Endodermal cell (in vitro differentiated cells): ENCODE measurements at regions not wholly inside any gene's neighbourhood (a gene's known extent, or its start where the extent isn't known, plus 50 kb on each side); places are given as distances from the start of the nearest gene placed in this dataset.

ENCODE experiments used
- DNase-seq: peaks from one replicate; pipeline ENCODE4 v3.0.0-alpha.2; 2017
- H3K27ac ChIP-seq: 2 replicates; pipeline ENCODE4 v1.5.1; 2013; ENCODE audit warnings: mild to moderate bottlenecking, low read depth, low read length, moderate library complexity
- H3K27me3 ChIP-seq: 2 replicates; pipeline ENCODE4 v1.6.1; 2013; ENCODE audit warnings: mild to moderate bottlenecking, low read length, moderate library complexity; ENCODE audit not compliant: insufficient read depth, control insufficient read depth, poor library complexity, severe bottlenecking
- H3K36me3 ChIP-seq: 2 replicates; pipeline ENCODE4 v1.7.0; 2013; ENCODE audit warnings: mild to moderate bottlenecking, low read length, moderate library complexity; ENCODE audit not compliant: control insufficient read depth, insufficient read depth
- H3K4me1 ChIP-seq: one replicate; pipeline ENCODE4 v1.7.0; 2013; ENCODE audit warnings: low read length; ENCODE audit not compliant: control insufficient read depth, insufficient read depth
- H3K4me3 ChIP-seq: 2 replicates; pipeline ENCODE4 v1.5.1; 2013; ENCODE audit warnings: mild to moderate bottlenecking, low read length, moderate library complexity
- H3K9ac ChIP-seq: 2 replicates; pipeline ENCODE4 v1.6.1; 2013; ENCODE audit warnings: mild to moderate bottlenecking, low read length, moderate library complexity; ENCODE audit not compliant: poor library complexity, severe bottlenecking; ENCODE audit errors: extremely low read depth
- H3K9me3 ChIP-seq: 2 replicates; pipeline ENCODE4 v1.6.1; 2013; ENCODE audit warnings: mild to moderate bottlenecking, low read length, moderate library complexity; ENCODE audit not compliant: control insufficient read depth
- H3K27ac Mint-ChIP-seq: 2 replicates; pipeline ENCODE4 v1.8.0; 2020; ENCODE audit warnings: mixed read lengths
- H3K27me3 Mint-ChIP-seq: 2 replicates; pipeline ENCODE4 v1.8.0; 2021; ENCODE audit warnings: mild to moderate bottlenecking, mixed read lengths; ENCODE audit not compliant: insufficient read depth
- H3K36me3 Mint-ChIP-seq: 2 replicates; pipeline ENCODE4 v1.8.0; 2020; ENCODE audit warnings: low read depth, mixed read lengths
- H3K4me1 Mint-ChIP-seq: 2 replicates; pipeline ENCODE4 v1.8.0; 2020; ENCODE audit warnings: mixed read lengths
- H3K4me3 Mint-ChIP-seq: 2 replicates; pipeline ENCODE4 v1.8.0; 2020; ENCODE audit warnings: mild to moderate bottlenecking, moderate library complexity, mixed read lengths
- H3K9me3 Mint-ChIP-seq: 2 replicates; pipeline ENCODE4 v1.8.0; 2020; ENCODE audit warnings: mild to moderate bottlenecking, mixed read lengths
- CTCF ChIP-seq: fragments of 200-600 bp; sonication (generic); conservative IDR thresholded peaks from 2 replicates; pipeline ENCODE4 v1.5.0; 2021; ENCODE audit warnings: antibody characterized with exemption, mild to moderate bottlenecking
- WGBS, 2 experiments: methylation state at CpG; one replicate each; pipeline versions ENCODE4 v1.1.5 to v1.1.7; 2013; ENCODE audit warnings: missing lambda C conversion rate in 2 of 2, mixed read lengths in 1 of 2; ENCODE audit not compliant: insufficient coverage in 1 of 2, insufficient read length in 1 of 2; 5-methylcytosine and 5-hydroxymethylcytosine counted together

GRCh38 chr4:125262502-125262901 lies 52.3 kb upstream of the FAT4 start:
- Histone ChIP-seq H3K4me3 (no peak overlapping the region), H3K27me3 (peaks cover 44% of the 10 kb centered on the region), H3K9me3 (no peaks in the 10 kb centered on the region), H3K4me1 (no peaks in the 10 kb centered on the region), H3K27ac (no peak overlapping the region), H3K9ac (no peak overlapping the region), H3K36me3 (no peaks in the 10 kb centered on the region)
- Mint-ChIP-seq H3K27me3 (peaks cover 3% of the 10 kb centered on the region), H3K4me3 (no peak overlapping the region), H3K36me3 (no peaks in the 10 kb centered on the region), H3K9me3 (peaks cover 3% of the 10 kb centered on the region), H3K27ac (no peak overlapping the region), H3K4me1 (no peaks in the 10 kb centered on the region)
- TF ChIP-seq CTCF, result no peak
- no peak for DNase-seq

DNA sequence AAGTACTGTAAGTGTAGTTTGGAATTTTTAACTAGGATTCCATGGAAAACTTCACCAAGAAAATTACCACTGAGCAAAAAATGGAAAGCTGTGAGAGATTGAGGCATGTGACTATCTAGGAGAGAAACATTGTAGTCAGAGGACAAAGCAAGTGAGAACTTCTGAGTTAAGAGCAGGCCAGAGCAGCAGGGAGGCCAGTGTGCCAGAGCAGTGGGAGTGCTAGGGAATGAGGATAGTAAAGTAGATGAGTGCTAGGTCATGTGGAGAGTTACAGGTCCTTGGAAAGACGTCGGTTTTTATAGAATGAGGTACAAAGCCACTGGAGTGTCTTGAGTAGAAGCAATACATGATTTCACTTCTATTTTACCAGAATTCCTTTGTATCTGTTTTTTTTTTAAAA lies 52.7 kb upstream of the FAT4 start:
- H3K9me3 Mint-ChIP-seq, result peaks cover 3% of the 10 kb centered on the region
- H3K27ac Mint-ChIP-seq, result no peak overlapping the region
- no peak for TF ChIP-seq CTCF
- WGBS, 2 experiments, result 78% methylated on average over 2 of the region's 2 CpGs; no CpG with 5 or more reads in 1 of the 2 experiments
- no peak overlapping the region for H3K4me3 ChIP-seq
- DNase-seq, result peak; percentile 75
- H3K27me3 ChIP-seq, result peaks cover 40% of the 10 kb centered on the region
- H3K4me1 ChIP-seq, result no peaks in the 10 kb centered on the region
- no peaks in the 10 kb centered on the region for H3K4me1 Mint-ChIP-seq
- H3K9me3 ChIP-seq, result no peaks in the 10 kb centered on the region
- no peak overlapping the region for H3K27ac ChIP-seq
- peaks cover 3% of the 10 kb centered on the region for H3K27me3 Mint-ChIP-seq
- no peak overlapping the region for H3K4me3 Mint-ChIP-seq
- no peaks in the 10 kb centered on the region for H3K36me3 ChIP-seq
- H3K36me3 Mint-ChIP-seq, result no peaks in the 10 kb centered on the region
- H3K9ac ChIP-seq, result no peak overlapping the region

GRCh38 chr4:125254106-125254505 lies 60.6 kb upstream of the FAT4 start:
- Histone ChIP-seq H3K4me3 (no peak overlapping the region), H3K9ac (no peak overlapping the region), H3K27me3 (no peaks in the 10 kb centered on the region), H3K27ac (no peak overlapping the region), H3K4me1 (no peaks in the 10 kb centered on the region), H3K36me3 (no peaks in the 10 kb centered on the region), H3K9me3 (no peaks in the 10 kb centered on the region)
- H3K27ac Mint-ChIP-seq, result no peak overlapping the region
- H3K27me3 Mint-ChIP-seq, result peaks cover 3% of the 10 kb centered on the region
- 95 to 100% methylated on average over 1 of the region's 1 CpG for WGBS, 2 experiments
- no peak overlapping the region for H3K4me3 Mint-ChIP-seq
- TF ChIP-seq CTCF, result no peak
- H3K9me3 Mint-ChIP-seq, result peaks cover 3% of the 10 kb centered on the region
- H3K4me1 Mint-ChIP-seq, result no peaks in the 10 kb centered on the region
- H3K36me3 Mint-ChIP-seq, result no peaks in the 10 kb centered on the region
- no peak for DNase-seq
